ENCODE measurements at regions not wholly inside any gene's neighbourhood (a gene's known extent, or its start where the extent isn't known, plus 50 kb on each side); places are given as distances from the start of the nearest gene placed in this dataset.

DNA sequence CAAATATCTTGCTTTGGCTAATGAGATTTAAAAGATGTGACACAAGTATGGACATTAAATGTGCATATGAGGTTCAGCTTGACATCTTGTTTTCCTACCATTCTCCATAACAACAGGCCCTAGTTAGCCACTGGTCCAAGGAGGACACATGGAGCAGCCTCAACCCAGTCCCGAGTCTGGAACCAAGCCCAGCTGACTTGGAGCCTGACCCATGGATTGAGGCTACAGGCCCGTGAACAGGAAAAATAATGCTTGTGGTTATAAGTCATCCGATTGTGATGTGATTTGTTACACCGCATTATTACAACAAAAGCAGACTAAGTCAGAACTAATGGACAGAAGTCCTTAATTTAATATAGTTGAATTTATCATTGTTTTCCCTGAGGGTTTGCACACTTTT lies 123.2 kb upstream of the BANK1 start:
- ChIA-PET POLR2A (no interaction called here), CTCF (no interaction called here)

DNA sequence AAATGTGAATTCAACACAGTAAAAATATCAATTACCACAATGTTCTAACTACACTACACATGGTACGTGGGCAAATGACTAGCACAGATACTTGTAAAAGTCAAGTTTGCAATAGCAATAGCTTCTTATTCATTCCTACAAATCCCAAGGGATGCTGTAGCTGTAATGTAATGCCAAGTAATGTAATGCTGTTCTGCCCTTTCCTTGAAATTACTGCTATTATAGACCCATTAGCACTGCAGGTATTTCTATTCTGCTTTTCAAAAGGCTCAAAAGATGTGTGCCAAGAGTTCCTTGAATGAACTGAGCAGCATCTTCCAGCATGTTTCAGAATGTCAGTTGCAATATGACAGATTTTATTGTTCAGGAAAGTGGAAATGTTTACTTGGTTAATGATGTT lies 129.9 kb upstream of the BANK1 start:
- DNase-seq (ENCODE audit: low read depth in 1 of 2, low spot score in 1 of 2) (no peak), FAIRE-seq (no peak), ATAC-seq (no peak)
- no peak overlapping the region for H3K4me3 ChIP-seq
- WGBS (ENCODE audit: missing lambda C conversion rate): 89% methylated on average over 1 of the region's 1 CpG
- no peaks in the 10 kb centered on the region for H3K9me3 ChIP-seq
- ChIA-PET CTCF (no interaction called here), POLR2A (no interaction called here)
- no peak for TF ChIP-seq JUNB (IDR thresholded peaks at IDR 0.05)
- TF ChIP-seq RFX5 (IDR thresholded peaks at IDR 0.05): no peak
- TF ChIP-seq, protein P1, sequence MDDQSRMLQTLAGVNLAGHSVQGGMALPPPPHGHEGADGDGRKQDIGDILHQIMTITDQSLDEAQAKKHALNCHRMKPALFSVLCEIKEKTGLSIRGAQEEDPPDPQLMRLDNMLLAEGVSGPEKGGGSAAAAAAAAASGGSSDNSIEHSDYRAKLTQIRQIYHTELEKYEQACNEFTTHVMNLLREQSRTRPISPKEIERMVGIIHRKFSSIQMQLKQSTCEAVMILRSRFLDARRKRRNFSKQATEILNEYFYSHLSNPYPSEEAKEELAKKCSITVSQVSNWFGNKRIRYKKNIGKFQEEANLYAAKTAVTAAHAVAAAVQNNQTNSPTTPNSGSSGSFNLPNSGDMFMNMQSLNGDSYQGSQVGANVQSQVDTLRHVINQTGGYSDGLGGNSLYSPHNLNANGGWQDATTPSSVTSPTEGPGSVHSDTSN (IDR thresholded peaks at IDR 0.05): no peak
- TF ChIP-seq, protein P2, sequence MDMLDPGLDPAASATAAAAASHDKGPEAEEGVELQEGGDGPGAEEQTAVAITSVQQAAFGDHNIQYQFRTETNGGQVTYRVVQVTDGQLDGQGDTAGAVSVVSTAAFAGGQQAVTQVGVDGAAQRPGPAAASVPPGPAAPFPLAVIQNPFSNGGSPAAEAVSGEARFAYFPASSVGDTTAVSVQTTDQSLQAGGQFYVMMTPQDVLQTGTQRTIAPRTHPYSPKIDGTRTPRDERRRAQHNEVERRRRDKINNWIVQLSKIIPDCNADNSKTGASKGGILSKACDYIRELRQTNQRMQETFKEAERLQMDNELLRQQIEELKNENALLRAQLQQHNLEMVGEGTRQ (IDR thresholded peaks at IDR 0.05): no peak
- TF ChIP-seq ZSCAN20 (CRISPR knock-in tag; IDR thresholded peaks at IDR 0.05): no peak
- no peak for TF ChIP-seq EHF (CRISPR knock-in tag; IDR thresholded peaks at IDR 0.05)
- TF ChIP-seq NPAS2 (CRISPR knock-in tag; IDR thresholded peaks at IDR 0.05; ENCODE audit: borderline replicate concordance): no peak
- no peak for TF ChIP-seq CEBPB (IDR thresholded peaks at IDR 0.05)
- TF ChIP-seq POLR2AphosphoS2 (conservative IDR thresholded peaks at IDR 0.05; ENCODE audit: low read length): no peak
- TF ChIP-seq MAFK (IDR thresholded peaks at IDR 0.05; ENCODE audit: partially characterized antibody): no peak
- TF ChIP-seq, protein P3, sequence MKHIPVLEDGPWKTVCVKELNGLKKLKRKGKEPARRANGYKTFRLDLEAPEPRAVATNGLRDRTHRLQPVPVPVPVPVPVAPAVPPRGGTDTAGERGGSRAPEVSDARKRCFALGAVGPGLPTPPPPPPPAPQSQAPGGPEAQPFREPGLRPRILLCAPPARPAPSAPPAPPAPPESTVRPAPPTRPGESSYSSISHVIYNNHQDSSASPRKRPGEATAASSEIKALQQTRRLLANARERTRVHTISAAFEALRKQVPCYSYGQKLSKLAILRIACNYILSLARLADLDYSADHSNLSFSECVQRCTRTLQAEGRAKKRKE (CRISPR knock-in tag; IDR thresholded peaks at IDR 0.05; ENCODE audit: low read depth): no peak
- no peak for TF ChIP-seq RARB (CRISPR knock-in tag; IDR thresholded peaks at IDR 0.05)
- no peak for TF ChIP-seq FOSB (CRISPR knock-in tag; IDR thresholded peaks at IDR 0.05)
- TF ChIP-seq MAZ (IDR thresholded peaks at IDR 0.05; ENCODE audit: borderline replicate concordance, low read depth, low read length): no peak
- TF ChIP-seq, protein P4, sequence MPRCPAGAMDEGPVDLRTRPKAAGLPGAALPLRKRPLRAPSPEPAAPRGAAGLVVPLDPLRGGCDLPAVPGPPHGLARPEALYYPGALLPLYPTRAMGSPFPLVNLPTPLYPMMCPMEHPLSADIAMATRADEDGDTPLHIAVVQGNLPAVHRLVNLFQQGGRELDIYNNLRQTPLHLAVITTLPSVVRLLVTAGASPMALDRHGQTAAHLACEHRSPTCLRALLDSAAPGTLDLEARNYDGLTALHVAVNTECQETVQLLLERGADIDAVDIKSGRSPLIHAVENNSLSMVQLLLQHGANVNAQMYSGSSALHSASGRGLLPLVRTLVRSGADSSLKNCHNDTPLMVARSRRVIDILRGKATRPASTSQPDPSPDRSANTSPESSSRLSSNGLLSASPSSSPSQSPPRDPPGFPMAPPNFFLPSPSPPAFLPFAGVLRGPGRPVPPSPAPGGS (IDR thresholded peaks at IDR 0.05): no peak
- no peak for TF ChIP-seq CHD2 (IDR thresholded peaks at IDR 0.05; ENCODE audit: low read length, partially characterized antibody)
- no peaks in the 10 kb centered on the region for H3K4me1 ChIP-seq
- no peak overlapping the region for H3K27ac ChIP-seq
- no peak overlapping the region for H3K4me2 ChIP-seq

More for the DNA sequence above, 123.2 kb upstream of the BANK1 start:
- no peaks in the 10 kb centered on the region for H3K4me1 ChIP-seq
- ATAC-seq (no peak), DNase-seq (ENCODE audit: low read depth in 1 of 2, low spot score in 1 of 2) (no peak), FAIRE-seq (no peak)
- H3K27ac ChIP-seq: no peak overlapping the region
- H3K9me3 ChIP-seq: no peaks in the 10 kb centered on the region
- H3K4me3 ChIP-seq: no peak overlapping the region
- whole genome bisulfite sequencing (ENCODE audit: missing lambda C conversion rate): 77% methylated on average over 4 of the region's 4 CpGs
- no peak for TF ChIP-seq FOXS1 (CRISPR knock-in tag; IDR thresholded peaks at IDR 0.05)
- TF ChIP-seq, protein P3 (CRISPR knock-in tag; IDR thresholded peaks at IDR 0.05; ENCODE audit: low read depth): no peak
- no peak for TF ChIP-seq KDM5A (IDR thresholded peaks at IDR 0.05)
- TF ChIP-seq MAZ (IDR thresholded peaks at IDR 0.05; ENCODE audit: borderline replicate concordance, low read depth, low read length): no peak
- TF ChIP-seq, protein P4 (IDR thresholded peaks at IDR 0.05): no peak
- TF ChIP-seq CHD4 (IDR thresholded peaks at IDR 0.05; ENCODE audit: borderline replicate concordance): no peak
- no peak for TF ChIP-seq CHD2 (IDR thresholded peaks at IDR 0.05; ENCODE audit: low read length, partially characterized antibody)
- TF ChIP-seq ZC3H11A (IDR thresholded peaks at IDR 0.05): no peak
- TF ChIP-seq EHMT2 (IDR thresholded peaks at IDR 0.05; ENCODE audit: low read depth): no peak
- TF ChIP-seq ESRRA (IDR thresholded peaks at IDR 0.05; ENCODE audit: borderline replicate concordance, low read length): no peak
- no peak overlapping the region for H3K4me2 ChIP-seq
